Fibroblast of skin of left quadriceps (primary cell): ENCODE measurements at regions not wholly inside any gene's neighbourhood (a gene's known extent, or its start where the extent isn't known, plus 50 kb on each side); places are given as distances from the start of the nearest gene placed in this dataset.
"Not testable (repeated sequence)": the region's sequence is repeated elsewhere in the genome, so short reads cannot be mapped to it uniquely, and the experiment has no call there.

Experiments used
- DNase-seq, 2 experiments: peaks; one replicate each; pipeline ENCODE4 v3.0.0-alpha.2; 2013; ENCODE audit warnings: low read depth in 2 of 2

DNA sequence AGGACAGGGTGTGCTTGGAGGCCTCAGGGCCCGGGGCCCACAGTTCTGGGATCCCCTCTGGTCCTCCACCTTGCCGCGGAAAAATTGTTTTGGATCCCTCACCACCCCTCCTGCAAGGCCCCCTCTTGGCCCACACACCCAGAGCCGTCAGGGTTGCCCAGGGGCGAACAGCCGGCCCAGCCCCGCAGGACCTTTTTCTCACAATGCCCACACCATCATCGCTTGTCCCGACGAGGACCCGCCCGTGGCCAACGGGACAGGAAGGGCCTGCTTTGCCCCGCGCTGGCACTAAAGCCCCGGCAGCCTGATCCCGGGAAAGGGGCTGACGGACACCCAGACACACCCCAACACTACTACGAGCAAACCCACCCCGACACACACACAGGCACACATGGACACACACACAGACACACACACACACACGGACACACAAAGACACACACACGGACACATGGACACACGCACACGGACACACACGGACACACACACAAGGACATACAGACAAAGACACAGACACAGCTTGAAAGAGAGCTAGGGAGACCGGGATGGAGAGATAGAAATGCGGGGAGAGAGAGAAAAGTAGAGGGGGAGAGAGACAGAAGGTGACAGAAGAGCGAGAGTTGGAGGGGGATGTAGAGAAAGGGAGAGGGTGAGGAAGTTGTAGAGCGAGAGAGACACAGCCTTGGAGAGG is 1493.5 kb upstream of the DEFB115 start:
- DNase-seq: no peak

DNA sequence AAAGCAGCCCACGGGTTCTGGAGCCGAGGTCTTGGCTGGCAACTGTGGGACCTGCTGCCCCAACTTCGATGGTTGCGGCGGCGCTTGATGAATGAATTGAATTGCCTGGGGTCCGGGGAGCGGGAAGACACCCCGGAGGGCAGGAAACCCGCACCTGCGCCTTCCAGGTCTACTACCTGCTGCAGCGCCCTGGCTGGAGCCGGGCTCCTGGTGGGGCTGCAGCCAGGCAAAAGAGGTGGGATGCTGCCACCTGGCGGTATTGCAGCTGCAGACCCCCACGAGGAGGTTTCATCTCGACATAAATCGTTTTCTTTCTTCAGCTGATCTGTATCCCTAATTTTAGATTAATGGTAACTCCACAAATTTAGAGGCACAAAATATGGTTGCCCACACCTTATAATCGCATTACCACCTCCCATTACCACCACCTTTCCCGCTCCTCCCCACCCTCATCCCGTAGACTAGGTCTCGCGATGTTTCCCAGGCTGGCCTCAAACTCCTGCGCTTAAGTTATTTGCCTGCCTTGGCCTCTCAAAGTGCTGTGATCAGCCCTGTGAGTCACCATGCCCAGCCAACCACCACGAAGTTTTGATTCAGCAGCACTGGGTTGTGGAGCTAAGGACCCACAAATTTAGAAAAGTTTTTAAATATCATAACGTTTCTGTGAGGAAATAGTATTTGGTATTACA is 1492.4 kb upstream of the DEFB115 start:
- not testable (repeated sequence) for DNase-seq

DNA sequence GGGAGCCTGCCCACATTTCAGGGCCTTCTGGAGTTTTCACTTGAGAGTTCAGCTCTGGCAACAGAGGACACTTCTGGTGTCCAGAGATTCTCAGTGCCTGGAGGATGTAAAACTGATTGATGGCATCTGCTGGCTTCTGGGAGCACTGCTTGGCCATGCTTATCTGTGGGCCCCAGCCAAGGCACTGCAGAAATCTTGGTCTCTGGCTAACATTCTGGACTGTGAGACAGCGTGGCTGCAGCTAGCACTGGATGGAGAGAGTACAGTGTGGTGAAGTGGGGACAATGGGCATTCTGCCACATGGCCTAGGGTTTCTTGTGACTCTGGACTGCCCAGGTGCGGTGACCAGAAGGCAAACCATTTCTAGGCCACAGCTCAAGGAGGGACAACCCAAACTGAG is 1479.4 kb upstream of the DEFB115 start:
- not testable (repeated sequence) for DNase-seq

DNA sequence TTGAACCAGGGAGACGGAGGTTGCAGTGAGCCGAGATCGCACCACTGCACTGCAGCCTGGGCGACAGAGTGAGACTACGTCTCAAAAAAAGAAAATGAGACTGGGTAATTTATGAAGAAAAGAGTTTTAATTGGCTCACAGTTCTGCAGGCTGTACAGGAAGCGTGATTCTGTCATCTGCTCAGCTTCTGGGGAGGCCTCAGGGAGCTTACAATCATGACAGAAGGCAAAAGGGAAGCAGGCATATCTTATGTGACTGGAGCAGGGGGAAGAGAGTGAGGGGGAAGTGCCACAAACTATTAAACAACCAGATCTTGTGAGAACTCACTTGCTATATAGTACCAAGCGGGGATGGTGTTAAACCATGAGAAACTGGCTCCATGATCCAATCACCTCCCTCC is 1476.2 kb upstream of the DEFB115 start:
- DNase-seq: not testable (repeated sequence)

DNA sequence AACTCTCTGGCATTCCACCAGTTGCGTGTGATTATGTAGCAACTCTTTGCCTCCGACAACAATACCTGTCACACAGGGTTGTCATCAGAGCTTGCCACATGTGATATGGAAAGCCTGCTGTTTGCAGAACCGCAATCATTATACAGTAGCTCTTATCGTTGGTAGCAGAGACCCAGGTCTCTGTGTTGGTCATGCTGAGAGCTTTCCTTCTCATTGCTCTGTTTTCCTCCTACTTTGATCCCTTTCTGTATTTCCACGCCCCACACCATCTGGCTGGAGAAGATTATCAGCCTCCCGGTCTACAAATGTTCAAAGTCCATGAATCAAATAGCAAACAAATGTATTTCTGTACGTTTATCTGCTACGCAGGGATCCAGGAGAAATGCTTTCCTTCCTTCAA is 1475.6 kb upstream of the DEFB115 start:
- DNase-seq: not testable (repeated sequence)

DNA sequence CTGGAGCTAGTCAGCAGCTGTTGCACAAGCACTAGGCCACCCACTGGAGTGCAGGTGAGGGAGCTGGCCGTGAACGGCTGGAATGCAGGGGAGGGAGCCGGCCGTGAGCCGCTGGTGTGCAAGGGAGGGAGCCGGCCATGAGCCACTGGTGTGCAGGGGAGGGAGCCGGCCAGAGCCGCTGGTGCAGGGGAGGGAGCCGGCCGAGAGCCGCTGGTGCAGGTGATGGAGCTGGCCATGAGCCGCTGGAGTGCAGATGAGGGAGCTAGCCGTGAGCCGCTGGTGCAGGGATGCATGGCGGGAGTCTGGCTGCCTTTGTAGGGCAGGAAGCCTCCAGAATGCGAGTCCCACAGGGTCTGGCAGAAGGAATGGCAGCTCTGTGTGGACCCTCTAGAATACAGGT is 1470.0 kb upstream of the DEFB115 start:
- DNase-seq: not testable (repeated sequence)

DNA sequence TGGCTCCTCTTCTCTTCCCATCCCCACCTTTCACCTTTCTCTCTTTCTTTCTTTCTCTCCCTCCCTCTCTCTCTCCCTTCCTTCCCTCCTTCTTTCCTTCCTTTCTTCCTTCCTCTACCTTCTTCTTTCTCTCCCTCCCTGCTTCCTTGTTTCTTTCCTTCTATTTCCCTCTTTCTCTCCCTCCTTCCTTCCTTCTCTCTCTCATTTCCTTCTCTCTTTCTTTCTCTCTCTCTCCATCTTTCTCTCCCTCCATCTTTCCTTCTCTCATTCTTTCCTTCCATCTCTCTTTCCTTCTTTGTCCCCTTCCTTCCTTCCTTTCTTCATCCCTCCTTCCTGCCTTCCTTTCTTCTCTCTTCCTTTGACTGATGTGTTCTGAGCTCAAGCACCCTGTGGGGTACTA is 1467.0 kb upstream of the DEFB115 start:
- DNase-seq: no peak

DNA sequence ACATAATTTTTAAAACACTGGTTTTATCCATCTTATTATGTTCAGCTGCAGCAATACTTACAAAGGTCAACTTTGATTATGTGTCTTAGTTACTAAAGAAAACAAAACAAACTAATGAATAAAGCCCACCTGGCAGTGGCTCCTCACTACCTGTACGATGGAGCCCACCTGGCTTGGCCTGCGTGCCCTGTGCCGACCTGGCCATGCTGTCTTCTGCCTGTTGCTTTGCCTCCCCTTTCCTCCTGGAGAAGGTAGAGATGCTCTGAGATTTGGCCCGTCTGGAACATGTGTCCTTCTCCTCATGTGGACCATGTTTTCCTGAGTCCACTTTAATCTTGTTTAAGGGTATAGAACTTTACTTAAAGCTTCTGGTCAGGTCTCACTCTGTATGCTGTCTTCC is 1426.0 kb upstream of the DEFB115 start:
- DNase-seq: not testable (repeated sequence)

DNA sequence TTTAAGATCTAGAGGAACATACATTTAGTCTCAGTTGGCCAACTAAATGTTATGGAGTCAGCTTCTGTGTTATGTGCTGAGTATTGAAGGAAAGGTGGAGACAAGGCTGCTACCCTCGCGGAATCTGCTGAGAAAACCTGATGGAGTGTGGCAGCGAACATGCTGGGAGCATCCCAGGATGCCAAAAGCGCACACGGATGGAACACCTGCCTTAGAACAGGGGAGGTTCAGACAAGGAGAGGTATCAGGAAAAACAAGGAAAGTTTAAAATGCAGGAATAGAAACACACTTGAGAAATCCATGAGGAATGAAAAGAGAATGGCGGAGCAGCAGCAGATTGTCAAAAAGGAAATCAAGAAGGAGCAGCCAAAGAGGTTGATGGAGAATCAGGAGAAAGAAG is 1389.5 kb upstream of the DEFB115 start:
- DNase-seq: not testable (repeated sequence)

DNA sequence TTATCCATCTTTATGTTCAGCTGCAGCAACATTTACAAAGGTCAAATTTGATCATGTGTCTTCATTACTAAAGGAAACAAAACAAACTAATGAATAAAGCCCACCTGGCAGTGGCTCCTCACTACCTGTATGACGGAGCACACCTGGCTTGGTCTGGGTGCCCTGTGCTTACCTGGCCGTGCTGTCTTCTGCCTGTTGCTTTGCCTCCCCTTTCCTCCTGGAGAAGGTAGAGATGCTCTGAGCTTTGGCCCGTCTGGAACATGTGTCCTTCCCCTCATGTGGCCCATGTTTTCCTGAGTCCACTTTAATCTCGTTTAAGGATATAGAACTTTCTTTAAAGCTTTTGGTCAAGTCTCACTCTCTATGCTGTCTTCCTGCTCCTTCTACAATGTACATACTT is 1388.8 kb upstream of the DEFB115 start:
- not testable (repeated sequence) for DNase-seq

DNA sequence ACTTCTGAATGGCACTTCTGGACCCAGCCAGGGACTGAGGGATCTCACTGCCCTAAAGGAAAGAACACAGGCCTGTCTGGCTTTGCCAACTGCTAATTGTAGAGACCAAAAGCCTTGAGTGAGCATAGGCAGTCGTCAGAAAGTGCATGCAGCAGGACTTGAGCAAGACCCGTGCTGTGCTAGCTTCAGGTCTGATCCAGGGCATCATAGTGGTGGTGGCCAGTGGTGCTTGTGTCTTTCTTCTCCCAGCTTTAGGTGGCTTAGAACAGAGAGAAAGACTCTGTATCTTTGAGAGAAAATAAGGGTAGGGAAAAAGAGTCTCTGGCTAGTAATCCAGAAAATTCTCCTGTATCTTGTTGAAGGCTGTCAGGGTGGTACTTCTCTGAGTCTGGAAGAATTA is 1385.6 kb upstream of the DEFB115 start:
- DNase-seq: not testable (repeated sequence)

DNA sequence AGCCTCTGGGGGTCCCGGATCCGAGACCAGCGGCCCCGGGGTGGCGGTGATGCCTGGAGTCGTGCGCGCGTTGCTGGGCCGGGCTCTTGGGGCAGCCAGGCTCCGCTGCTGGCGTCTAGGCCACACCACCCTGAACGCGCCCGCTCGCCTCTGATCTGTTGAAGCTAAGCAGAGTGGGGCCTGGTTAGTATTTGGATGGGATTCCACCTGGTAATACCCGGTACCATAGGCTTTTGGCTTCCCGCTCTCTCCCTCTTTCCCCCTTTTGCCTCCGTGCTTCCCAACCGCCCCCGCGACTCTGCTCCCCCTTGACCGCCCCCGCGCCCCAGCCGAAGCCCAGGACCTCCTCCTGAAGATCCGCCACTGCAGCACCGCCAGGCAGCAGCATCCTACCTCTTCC is 1383.5 kb upstream of the DEFB115 start:
- DNase-seq: peak in 1 of 2 experiments; percentile 4

DNA sequence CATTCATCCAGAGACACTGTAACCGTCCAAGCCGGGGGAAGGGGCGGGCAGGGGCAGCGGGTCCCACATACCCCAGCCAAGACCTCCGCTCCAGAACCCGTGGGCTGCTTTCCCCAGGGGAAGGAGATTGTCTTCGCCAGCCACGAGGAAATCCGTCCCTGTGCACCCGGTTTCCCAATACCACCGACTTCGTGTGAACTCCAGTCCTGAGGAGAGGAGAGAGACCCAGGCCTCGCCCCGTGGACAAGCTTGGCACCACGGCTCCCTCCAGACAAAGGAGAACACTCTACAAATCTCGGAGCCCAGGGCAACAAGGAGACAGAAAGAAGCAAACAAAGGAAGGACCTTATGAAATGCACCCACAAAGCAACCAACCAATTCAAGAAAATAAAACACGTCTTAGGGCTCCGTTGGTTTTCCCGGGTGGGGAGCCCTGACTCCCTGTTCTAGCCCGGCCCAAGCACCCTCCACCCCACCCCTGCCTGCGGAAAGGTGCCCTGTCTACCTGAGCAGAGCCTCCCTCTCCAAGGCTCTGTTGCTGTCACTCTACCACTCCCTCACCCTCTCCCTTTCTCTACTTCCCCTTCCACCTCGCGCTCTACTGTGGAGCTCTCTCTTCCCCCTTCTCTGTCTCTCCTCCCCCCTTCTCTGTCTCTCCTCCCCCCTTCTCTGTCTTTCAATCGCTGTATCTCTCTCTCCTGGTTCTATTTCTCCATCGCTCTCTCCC is 1382.8 kb upstream of the DEFB115 start:
- DNase-seq: no peak

DNA sequence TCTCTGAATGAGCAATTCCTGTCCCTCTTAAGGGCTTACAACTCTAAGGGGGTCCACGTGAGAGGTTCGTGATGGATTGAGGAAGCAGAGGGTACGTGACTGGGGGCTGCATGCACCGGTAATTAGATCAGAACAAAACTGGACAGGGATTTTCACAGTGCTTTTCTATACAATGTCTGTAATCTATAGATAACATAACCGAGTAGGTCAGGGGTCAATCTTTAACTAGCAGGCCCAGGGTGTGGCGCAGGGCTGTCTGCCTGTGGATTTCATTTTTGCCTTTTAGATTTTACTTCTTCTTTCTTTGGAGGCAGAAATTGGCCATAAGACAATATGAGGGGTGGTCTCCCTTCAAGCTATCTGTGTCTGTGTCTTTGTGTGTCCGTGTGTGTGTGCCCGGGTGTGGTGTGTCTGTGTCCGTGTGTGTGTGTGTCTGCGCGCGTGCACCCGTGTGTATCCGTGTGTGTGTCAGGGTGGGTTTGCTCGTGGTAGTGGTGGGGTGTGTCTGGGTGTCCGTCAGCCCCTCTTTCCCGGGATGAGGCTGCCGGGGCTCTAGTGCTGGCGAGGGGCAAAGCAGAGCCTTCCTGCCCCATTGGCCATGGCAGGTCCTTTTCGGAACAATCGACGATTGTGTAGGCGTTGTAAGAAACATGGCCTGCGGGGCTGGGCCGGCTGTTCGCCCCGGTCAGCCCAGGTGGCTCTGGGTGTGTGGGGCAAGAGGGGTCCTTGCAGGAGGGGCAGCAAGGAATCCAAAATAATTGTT is 1382.0 kb upstream of the DEFB115 start:
- DNase-seq: not testable (repeated sequence)

DNA sequence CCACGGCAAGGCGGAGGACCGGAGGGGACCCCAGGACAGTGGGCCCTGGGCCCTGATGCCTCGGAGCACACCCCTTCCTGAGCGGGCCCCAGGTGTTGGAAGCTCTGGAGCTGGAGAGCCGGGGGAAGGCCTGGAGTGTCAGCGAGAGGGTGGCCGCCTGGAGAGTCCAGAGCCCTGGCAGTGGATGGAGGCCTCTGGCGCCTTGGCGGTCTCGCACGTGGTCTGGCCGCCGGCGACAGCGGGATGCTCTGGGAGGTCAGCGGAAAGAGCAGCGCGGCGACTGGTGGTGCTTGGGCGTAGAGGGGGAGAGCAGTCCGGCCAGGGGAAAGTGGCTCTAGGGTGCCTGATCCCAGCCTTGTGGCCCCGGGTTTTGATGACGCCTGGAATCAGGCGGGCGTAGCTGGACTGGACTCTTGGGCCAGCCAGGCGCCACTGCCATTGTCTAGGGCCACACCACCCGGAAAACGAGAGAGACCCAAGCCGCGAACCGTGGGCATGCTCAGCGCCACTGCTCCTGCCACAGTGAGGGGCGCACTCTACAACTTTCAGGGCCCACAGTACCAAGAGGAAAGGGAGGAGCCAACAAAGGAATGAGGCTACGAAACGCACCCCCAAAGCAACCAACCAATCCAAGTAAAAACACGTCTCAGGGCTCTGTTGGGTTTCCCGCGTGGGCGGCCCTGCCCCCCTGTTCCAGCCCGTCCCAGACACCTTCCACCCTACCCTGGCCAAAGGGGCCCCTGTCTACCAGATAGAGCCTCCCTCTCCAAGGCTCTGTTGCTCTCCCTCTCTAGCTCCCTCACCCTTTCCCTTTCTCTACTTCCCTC is 1381.2 kb upstream of the DEFB115 start:
- DNase-seq: not testable (repeated sequence)

DNA sequence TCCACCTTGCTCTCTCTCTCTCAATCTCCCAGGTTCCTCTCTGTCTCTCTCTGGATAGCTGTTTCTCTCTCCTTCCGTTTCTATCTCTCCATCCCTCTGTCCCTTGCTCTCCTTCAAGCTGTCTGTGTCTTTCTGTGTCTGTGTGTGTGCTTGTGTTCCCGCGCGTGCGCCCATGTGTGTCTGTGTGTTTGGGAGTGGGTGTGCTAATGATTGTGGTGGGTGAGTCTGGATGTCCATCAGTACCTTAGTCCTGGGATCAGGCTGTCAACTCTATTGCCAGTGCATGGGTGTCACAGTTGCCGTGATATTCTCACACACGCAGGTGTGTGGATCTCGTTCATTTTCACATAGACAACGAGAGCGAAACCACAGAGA is 1380.6 kb upstream of the DEFB115 start:
- no peak for DNase-seq

DNA sequence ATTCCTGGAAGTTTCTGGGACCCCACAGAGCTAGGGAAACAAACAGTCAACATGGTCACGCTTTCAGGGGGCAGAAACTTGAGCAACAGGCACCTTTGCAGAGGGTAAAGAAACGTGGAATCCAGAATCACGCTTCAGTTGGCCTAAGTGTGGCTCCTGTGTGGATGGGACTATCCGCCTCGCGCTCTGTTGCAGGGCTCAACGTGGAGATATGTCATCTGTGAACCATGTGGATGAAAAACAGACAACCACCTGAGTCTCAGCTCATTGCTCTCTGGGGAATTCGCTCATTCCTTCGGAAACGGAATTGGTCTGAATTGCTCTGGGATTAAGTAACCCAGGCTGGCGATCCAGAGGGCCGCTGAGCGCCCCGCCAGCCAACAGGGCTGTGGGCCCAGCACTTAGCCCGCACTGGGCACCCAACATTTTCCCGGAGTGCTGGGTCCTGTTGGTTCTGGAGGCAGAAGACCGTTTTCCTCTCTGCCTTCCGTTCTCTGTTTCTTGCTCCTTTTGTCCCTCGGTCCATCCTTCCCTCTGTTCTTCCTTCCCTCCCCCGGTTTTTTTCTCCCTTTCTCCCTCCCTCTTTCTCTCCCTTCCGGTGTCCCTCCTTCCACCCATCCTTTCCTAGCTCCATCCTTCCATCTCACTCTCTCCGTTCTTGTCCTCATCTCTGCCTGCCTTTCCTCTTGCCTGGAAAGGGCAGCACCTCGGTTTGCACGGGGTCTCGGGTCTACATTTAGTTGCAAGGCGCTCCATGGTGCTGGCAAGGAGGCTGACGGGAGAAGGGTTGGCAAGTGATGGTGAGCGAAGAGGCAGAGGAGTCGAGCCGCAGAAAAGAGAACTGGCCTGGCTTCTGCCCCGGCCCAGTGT is 1379.8 kb upstream of the DEFB115 start:
- DNase-seq: not testable (repeated sequence)

DNA sequence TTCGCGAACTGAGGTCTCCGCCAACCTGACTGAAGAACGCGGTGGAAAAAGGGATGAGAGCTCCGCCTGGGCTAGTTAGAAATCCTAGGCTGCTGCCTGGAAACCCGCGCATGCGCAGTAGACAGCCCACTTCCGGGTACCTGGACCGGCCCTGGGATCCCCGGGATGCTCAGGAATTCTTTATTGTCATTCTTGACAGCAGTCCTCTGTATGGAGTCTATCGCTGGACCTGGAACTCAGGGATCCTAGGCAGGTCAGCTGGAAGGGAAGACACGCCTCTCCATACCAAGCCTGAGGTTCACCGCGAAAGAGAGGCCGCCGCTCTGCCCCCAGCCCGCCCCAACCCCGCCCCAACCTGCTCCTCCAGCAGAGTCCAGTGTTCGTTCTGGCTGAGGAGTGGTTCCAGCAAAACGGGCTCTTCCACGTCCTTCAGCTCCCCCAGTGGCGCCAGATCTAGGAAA is 1379.2 kb upstream of the DEFB115 start:
- no peak for DNase-seq

DNA sequence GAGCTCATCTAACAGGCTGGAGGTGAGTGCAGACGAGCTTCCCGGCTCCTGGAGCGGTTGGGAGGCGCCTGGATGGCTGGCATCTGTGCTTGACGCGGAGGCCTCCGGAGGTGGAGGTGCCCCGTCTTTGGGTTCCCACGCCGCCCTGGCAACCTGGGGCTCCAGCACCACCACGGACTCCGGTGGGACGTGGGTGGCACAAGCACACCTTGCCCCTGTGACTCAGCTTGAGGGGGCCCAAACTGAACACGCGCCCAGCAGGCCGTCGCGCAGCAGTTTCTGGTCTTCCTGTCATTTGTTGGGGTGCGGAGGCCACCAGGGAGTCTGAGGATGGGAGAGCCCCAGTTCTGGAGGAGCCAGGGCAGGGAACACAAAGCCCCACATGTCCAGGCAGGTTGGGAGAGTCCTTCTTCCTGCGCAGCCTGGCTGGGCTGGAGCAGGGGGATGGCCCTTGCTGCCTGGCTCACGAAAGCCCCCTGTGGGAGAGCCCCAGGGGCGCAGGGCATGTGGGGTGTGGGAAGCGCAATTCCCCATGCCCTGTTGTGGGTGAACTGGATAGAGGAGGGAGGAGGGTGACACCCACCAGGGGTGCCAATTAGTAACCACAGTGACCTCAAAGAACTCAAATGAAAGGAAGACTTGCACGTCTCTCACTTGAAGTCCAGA is 1378.6 kb upstream of the DEFB115 start:
- no peak for DNase-seq

DNA sequence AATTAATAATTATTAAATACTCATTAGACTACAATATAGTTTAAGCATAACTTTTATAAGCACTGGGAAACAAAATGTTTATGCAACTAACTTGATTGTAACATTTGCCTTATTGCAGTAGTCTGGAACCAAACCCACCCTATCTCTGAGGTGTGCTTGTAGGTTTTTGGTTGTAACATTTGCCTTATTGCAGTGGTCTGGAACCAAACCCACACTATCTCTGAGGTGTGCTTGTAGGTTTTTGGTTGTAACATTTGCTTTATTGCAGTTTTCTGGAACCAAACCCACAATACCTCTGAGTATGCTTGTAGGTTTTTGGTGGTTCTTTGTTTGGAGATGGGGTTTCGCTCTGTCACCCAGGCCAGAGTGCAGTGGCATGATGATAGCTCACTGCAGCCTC is 1376.4 kb upstream of the DEFB115 start:
- DNase-seq: not testable (repeated sequence)
